MM.1S (cell line): ENCODE measurements at regions not wholly inside any gene's neighbourhood (a gene's known extent, or its start where the extent isn't known, plus 50 kb on each side); places are given as distances from the start of the nearest gene placed in this dataset.
"Not testable (repeated sequence)": the region's sequence is repeated elsewhere in the genome, so short reads cannot be mapped to it uniquely, and the experiment has no call there.

ENCODE experiments used
- DNase-seq: peaks from one replicate; pipeline ENCODE4 v3.0.0-alpha.2; 2015
- H2AFZ ChIP-seq: fragments of 300-600 bp; sonication (generic); 2 replicates; pipeline ENCODE4 v1.6.0; 2016; ENCODE audit warnings: antibody characterized with exemption, low read length
- H3F3A ChIP-seq: fragments of 300-600 bp; sonication (generic); 2 replicates; pipeline ENCODE4 v1.6.1; 2016; ENCODE audit warnings: mild to moderate bottlenecking, antibody characterized with exemption, low read length, moderate library complexity, mixed read lengths; ENCODE audit not compliant: insufficient read depth
- H3K27ac ChIP-seq: fragments of 300-600 bp; sonication (generic); 2 replicates; pipeline ENCODE4 v1.5.1; 2016; ENCODE audit warnings: mild to moderate bottlenecking, low read length
- H3K27me3 ChIP-seq: fragments of 300-600 bp; sonication (generic); replicated peaks from 2 replicates; pipeline ENCODE4 v1.6.0; 2016; ENCODE audit warnings: low read length; ENCODE audit not compliant: insufficient read depth
- H3K36me3 ChIP-seq: fragments of 300-600 bp; sonication (generic); replicated peaks from 2 replicates; pipeline ENCODE4 v1.6.1; 2016; ENCODE audit warnings: mild to moderate bottlenecking, low read length, mixed read lengths; ENCODE audit not compliant: insufficient read depth
- H3K4me1 ChIP-seq: fragments of 300-600 bp; sonication (generic); 2 replicates; pipeline ENCODE4 v1.6.1; 2016; ENCODE audit warnings: low read length, mixed read lengths
- H3K4me2 ChIP-seq: fragments of 300-600 bp; sonication (generic); 2 replicates; pipeline ENCODE4 v1.6.0; 2016; ENCODE audit warnings: low read depth, low read length
- H3K4me3 ChIP-seq: fragments of 300-600 bp; sonication (generic); 2 replicates; pipeline ENCODE4 v1.5.1; 2016; ENCODE audit warnings: low read length, mixed read lengths
- H3K79me2 ChIP-seq: fragments of 300-600 bp; sonication (generic); 2 replicates; pipeline ENCODE4 v1.6.1; 2016; ENCODE audit warnings: mixed run types, low read length, mixed read lengths
- H3K9ac ChIP-seq: fragments of 300-600 bp; sonication (generic); 2 replicates; pipeline ENCODE4 v1.6.1; 2016; ENCODE audit warnings: low read length, mixed read lengths
- H3K9me2 ChIP-seq: fragments of 300-600 bp; sonication (generic); replicated peaks from 2 replicates; pipeline ENCODE4 v1.6.1; 2016; ENCODE audit warnings: mild to moderate bottlenecking, low read length, mixed read lengths; ENCODE audit not compliant: insufficient read depth
- H3K9me3 ChIP-seq: fragments of 300-600 bp; sonication (generic); replicated peaks from 2 replicates; pipeline ENCODE4 v1.6.1; 2016; ENCODE audit warnings: mild to moderate bottlenecking, low read length, mixed read lengths; ENCODE audit not compliant: insufficient read depth
- H4K20me1 ChIP-seq: fragments of 300-600 bp; sonication (generic); 2 replicates; pipeline ENCODE4 v1.6.1; 2016; ENCODE audit warnings: mild to moderate bottlenecking, low read length, moderate library complexity, mixed read lengths; ENCODE audit not compliant: insufficient read depth
- CTCF ChIP-seq: fragments of 300-600 bp; sonication (generic); IDR thresholded peaks from 2 replicates; pipeline ENCODE4 v1.5.1; 2016; ENCODE audit warnings: antibody characterized with exemption, low read length, mixed read lengths
- EZH2 ChIP-seq: fragments of 300-600 bp; sonication (generic); optimal IDR thresholded peaks from 2 replicates; pipeline ENCODE3; 2017; ENCODE audit warnings: low read depth, mild to moderate bottlenecking, antibody characterized with exemption, low read length, mixed read lengths
- EZH2phosphoT487 ChIP-seq: fragments of 300-600 bp; sonication (generic); IDR thresholded peaks from 2 replicates; pipeline ENCODE4 v1.6.1; 2018; ENCODE audit warnings: antibody characterized with exemption, low read length

- no peak overlapping the region for H3K27ac ChIP-seq
- no peaks in the 10 kb centered on the region for H3K9me2 ChIP-seq
- H3K79me2 ChIP-seq, result no peaks in the 10 kb centered on the region
- H3K9ac ChIP-seq, result no peak overlapping the region
- no peaks in the 10 kb centered on the region for H3K27me3 ChIP-seq
- H3K9me3 ChIP-seq, result no peaks in the 10 kb centered on the region
- H2AFZ ChIP-seq, result no peak overlapping the region
- no peak overlapping the region for H3K4me3 ChIP-seq
- no peaks in the 10 kb centered on the region for H3K4me1 ChIP-seq
- DNase-seq, result no peak
- no peaks in the 10 kb centered on the region for H3F3A ChIP-seq
- H3K4me2 ChIP-seq, result no peak overlapping the region
- no peaks in the 10 kb centered on the region for H3K36me3 ChIP-seq
- no peaks in the 10 kb centered on the region for H4K20me1 ChIP-seq
- TF ChIP-seq EZH2phosphoT487 (no peak), CTCF (no peak), EZH2 (no peak)
Measured at GRCh38 chr16:75868636-75869632, 142.6 kb upstream of the CPHXL start.

- H3K36me3 ChIP-seq, H3K9me2 ChIP-seq, H3F3A ChIP-seq, DNase-seq, H3K4me1 ChIP-seq, H3K27ac ChIP-seq, H3K9ac ChIP-seq, H3K79me2 ChIP-seq, H3K4me2 ChIP-seq, H3K9me3 ChIP-seq, H3K27me3 ChIP-seq, H4K20me1 ChIP-seq, H2AFZ ChIP-seq, H3K4me3 ChIP-seq: not testable (repeated sequence)
Measured at GRCh38 chr16:75881280-75881679, 155.0 kb upstream of the CPHXL start.

GRCh38 chr16:75899163-75899562, 172.9 kb upstream of the CPHXL start:
- H3K79me2 ChIP-seq, result no peaks in the 10 kb centered on the region
- H3K4me3 ChIP-seq, result no peak overlapping the region
- H3K9me3 ChIP-seq, result no peaks in the 10 kb centered on the region
- no peaks in the 10 kb centered on the region for H3K27me3 ChIP-seq
- no peak overlapping the region for H3K9ac ChIP-seq
- H3K4me2 ChIP-seq, result no peak overlapping the region
- no peaks in the 10 kb centered on the region for H4K20me1 ChIP-seq
- H3K27ac ChIP-seq, result no peak overlapping the region
- TF ChIP-seq EZH2 (no peak), EZH2phosphoT487 (no peak), CTCF (no peak)
- DNase-seq, result no peak
- no peaks in the 10 kb centered on the region for H3K9me2 ChIP-seq
- no peaks in the 10 kb centered on the region for H3K36me3 ChIP-seq
- no peaks in the 10 kb centered on the region for H3K4me1 ChIP-seq
- no peak overlapping the region for H2AFZ ChIP-seq
- no peaks in the 10 kb centered on the region for H3F3A ChIP-seq
